ENCODE measurements at regions not wholly inside any gene's neighbourhood (a gene's known extent, or its start where the extent isn't known, plus 50 kb on each side); places are given as distances from the start of the nearest gene placed in this dataset.
A peak's percentile ranks its signal among the peaks of the same experiment; 100 is the strongest.

GRCh38 chrX:10047631-10048030 is 80.5 kb downstream of the CLDN34 start:
- TF ChIP-seq, protein P1, sequence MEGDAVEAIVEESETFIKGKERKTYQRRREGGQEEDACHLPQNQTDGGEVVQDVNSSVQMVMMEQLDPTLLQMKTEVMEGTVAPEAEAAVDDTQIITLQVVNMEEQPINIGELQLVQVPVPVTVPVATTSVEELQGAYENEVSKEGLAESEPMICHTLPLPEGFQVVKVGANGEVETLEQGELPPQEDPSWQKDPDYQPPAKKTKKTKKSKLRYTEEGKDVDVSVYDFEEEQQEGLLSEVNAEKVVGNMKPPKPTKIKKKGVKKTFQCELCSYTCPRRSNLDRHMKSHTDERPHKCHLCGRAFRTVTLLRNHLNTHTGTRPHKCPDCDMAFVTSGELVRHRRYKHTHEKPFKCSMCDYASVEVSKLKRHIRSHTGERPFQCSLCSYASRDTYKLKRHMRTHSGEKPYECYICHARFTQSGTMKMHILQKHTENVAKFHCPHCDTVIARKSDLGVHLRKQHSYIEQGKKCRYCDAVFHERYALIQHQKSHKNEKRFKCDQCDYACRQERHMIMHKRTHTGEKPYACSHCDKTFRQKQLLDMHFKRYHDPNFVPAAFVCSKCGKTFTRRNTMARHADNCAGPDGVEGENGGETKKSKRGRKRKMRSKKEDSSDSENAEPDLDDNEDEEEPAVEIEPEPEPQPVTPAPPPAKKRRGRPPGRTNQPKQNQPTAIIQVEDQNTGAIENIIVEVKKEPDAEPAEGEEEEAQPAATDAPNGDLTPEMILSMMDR (IDR thresholded peaks at IDR 0.05), result no peak
- H3K9me3 Mint-ChIP-seq (ENCODE audit: unreplicated experiment), result no peaks in the 10 kb centered on the region
- no peak overlapping the region for H3K27ac Mint-ChIP-seq (ENCODE audit: unreplicated experiment)
- DNase-seq (ENCODE audit: extremely low spot score, unreplicated experiment), result no peak
- peaks cover 58% of the 10 kb centered on the region for H3K4me1 Mint-ChIP-seq (ENCODE audit: unreplicated experiment)
- no peaks in the 10 kb centered on the region for H3K27me3 Mint-ChIP-seq (ENCODE audit: unreplicated experiment)
- H3K4me3 Mint-ChIP-seq (ENCODE audit: unreplicated experiment), result no peak overlapping the region
- H3K36me3 Mint-ChIP-seq (ENCODE audit: unreplicated experiment), result no peaks in the 10 kb centered on the region

- DNase-seq (ENCODE audit: extremely low spot score, unreplicated experiment), result no peak
- H3K4me1 Mint-ChIP-seq (ENCODE audit: unreplicated experiment), result peaks cover 58% of the 10 kb centered on the region
- TF ChIP-seq, protein P1 (IDR thresholded peaks at IDR 0.05), result no peak
- no peaks in the 10 kb centered on the region for H3K36me3 Mint-ChIP-seq (ENCODE audit: unreplicated experiment)
- H3K27me3 Mint-ChIP-seq (ENCODE audit: unreplicated experiment), result no peaks in the 10 kb centered on the region
- no peaks in the 10 kb centered on the region for H3K9me3 Mint-ChIP-seq (ENCODE audit: unreplicated experiment)
- H3K4me3 Mint-ChIP-seq (ENCODE audit: unreplicated experiment), result peak overlapping the region; percentile 0
- no peak overlapping the region for H3K27ac Mint-ChIP-seq (ENCODE audit: unreplicated experiment)
Observed at GRCh38 chrX:10048076-10048475, 80.9 kb downstream of the CLDN34 start.

DNA sequence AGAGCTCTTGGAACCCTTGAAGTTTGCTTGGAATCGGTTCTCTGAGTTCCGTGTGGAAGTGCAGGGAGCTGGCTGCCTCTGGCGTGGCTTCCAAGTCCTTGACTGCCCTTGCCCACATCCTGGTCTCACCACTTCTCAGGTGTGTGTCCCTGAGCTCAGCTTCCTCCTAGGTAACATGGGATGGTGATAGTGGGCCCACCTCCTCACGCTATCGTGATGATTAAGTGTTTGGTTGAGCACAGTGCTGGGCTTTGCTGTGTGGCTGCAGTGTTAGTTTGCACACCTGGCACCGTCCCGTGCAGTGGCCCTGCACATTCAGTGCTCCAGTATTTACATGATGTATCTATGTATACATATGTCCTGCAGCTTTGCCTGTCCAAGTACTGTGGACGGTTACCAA is 81.5 kb downstream of the CLDN34 start:
- TF ChIP-seq, protein P1 (IDR thresholded peaks at IDR 0.05), result no peak
- no peaks in the 10 kb centered on the region for H3K9me3 Mint-ChIP-seq (ENCODE audit: unreplicated experiment)
- no peak for DNase-seq (ENCODE audit: extremely low spot score, unreplicated experiment)
- H3K27ac Mint-ChIP-seq (ENCODE audit: unreplicated experiment), result no peak overlapping the region
- peaks cover 53% of the 10 kb centered on the region for H3K4me1 Mint-ChIP-seq (ENCODE audit: unreplicated experiment)
- no peak overlapping the region for H3K4me3 Mint-ChIP-seq (ENCODE audit: unreplicated experiment)
- H3K27me3 Mint-ChIP-seq (ENCODE audit: unreplicated experiment), result no peaks in the 10 kb centered on the region
- H3K36me3 Mint-ChIP-seq (ENCODE audit: unreplicated experiment), result no peaks in the 10 kb centered on the region

DNA sequence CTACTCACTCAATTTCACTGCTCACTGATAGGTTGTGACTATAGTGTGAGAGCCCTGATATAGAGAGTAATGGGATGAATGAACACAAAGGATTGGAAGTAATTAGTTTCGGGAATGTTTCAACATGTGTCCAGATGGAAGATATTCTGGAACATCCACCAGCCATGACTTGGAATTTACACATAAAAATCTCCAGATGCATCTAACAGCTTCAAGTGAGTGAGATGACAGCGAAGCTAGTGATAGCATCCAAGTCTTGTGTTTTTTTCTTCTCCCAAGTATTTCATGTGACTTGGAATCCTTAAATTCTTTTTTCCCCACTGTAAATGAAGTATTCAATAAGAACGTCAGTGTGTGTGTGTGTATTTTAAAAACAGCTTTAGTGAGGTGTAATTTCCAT is 82.1 kb downstream of the CLDN34 start:
- DNase-seq (ENCODE audit: extremely low spot score, unreplicated experiment), result no peak
- no peaks in the 10 kb centered on the region for H3K27me3 Mint-ChIP-seq (ENCODE audit: unreplicated experiment)
- H3K9me3 Mint-ChIP-seq (ENCODE audit: unreplicated experiment), result no peaks in the 10 kb centered on the region
- peaks cover 53% of the 10 kb centered on the region for H3K4me1 Mint-ChIP-seq (ENCODE audit: unreplicated experiment)
- TF ChIP-seq, protein P1 (IDR thresholded peaks at IDR 0.05), result no peak
- no peak overlapping the region for H3K27ac Mint-ChIP-seq (ENCODE audit: unreplicated experiment)
- H3K36me3 Mint-ChIP-seq (ENCODE audit: unreplicated experiment), result no peaks in the 10 kb centered on the region
- no peak overlapping the region for H3K4me3 Mint-ChIP-seq (ENCODE audit: unreplicated experiment)

DNA sequence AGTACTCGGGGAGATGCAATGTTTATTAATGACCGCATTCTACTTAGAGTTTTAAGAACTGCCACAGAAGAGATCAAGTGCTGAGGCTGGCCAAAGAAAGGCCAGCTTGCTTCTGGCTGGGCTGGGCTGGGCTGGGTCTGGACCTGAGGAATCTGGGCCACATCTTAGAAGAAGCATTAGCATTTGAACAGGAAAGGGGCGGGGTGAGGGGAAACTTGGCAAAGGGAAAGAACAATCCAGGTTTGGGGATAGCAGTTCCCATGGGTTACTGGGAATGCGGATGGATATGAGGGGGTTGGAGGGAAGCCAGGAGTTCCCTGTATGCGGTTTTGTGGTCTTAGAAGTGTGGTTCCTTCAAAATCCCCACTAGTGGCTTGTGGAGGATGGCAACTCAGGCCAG is 83.3 kb downstream of the CLDN34 start:
- Mint-ChIP-seq H3K4me1 (ENCODE audit: unreplicated experiment) (peaks cover 50% of the 10 kb centered on the region), H3K27ac (ENCODE audit: unreplicated experiment) (peak overlapping the region; percentile 5), H3K4me3 (ENCODE audit: unreplicated experiment) (no peak overlapping the region), H3K9me3 (ENCODE audit: unreplicated experiment) (peaks cover 4% of the 10 kb centered on the region), H3K27me3 (ENCODE audit: unreplicated experiment) (no peaks in the 10 kb centered on the region), H3K36me3 (ENCODE audit: unreplicated experiment) (no peaks in the 10 kb centered on the region)
- TF ChIP-seq, protein P1 (IDR thresholded peaks at IDR 0.05), result no peak
- DNase-seq (ENCODE audit: extremely low spot score, unreplicated experiment), result no peak
